ENCODE measurements at regions not wholly inside any gene's neighbourhood (a gene's known extent, or its start where the extent isn't known, plus 50 kb on each side); places are given as distances from the start of the nearest gene placed in this dataset.

DNA sequence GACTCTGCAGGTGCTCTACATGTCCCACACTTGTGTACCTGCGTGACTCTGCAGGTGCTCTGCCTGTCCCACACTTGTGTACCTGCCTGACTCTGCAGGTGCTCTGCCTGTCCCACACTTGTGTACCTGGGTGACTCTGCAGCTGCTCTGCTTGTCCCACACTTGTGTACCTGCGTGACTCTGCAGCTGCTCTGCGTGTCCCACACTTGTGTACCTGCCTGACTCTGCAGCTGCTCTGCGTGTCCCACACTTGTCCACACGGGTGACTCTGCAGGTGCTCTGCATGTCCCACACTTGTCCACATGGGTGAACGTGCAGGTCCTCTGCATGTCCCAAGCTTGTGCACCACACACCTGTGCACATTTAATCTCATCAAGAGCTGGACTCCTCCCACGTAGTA is 576.7 kb upstream of the SALL3 start:
- DNase-seq = no peak

DNA sequence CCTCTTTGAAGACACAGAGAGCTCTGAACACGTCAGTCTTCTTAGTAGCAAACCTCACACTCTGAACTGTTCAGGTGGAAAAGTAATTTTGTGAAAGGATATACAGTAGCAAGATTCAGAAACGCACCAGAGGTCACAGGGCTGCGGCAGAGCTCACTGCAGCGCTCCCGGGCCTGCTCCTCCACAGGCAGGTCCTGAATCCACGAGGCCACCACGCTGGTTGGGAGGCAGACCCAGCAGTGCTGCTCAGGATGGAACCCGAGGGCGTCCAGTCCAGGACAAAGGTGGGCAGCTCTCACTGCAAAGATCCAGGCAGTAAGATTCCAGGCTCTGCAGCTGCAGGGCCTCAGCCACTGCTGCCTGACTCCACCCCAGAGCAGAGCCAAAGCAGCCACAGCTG is 576.2 kb upstream of the SALL3 start:
- DNase-seq = no peak

DNA sequence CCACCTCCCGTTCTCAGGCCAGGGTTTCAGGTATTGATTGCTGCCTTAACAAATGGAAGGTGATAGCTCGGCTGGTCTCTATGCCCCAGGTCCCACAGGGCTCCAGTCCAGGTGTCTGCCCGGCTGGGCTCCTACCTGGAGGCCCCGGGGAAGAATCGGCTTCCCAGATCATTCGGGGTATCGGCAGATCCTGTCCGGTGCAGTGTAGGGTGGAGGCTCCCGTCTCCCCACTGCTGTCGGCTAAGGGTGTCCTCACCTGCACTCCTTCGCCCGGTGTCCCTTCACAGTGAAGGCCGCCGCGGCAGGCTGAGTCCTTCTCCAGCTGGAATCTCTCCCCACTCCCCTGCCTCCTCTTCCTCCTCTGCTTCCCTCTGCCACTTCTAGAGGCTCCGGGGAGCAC is 573.9 kb upstream of the SALL3 start:
- DNase-seq = no peak

DNA sequence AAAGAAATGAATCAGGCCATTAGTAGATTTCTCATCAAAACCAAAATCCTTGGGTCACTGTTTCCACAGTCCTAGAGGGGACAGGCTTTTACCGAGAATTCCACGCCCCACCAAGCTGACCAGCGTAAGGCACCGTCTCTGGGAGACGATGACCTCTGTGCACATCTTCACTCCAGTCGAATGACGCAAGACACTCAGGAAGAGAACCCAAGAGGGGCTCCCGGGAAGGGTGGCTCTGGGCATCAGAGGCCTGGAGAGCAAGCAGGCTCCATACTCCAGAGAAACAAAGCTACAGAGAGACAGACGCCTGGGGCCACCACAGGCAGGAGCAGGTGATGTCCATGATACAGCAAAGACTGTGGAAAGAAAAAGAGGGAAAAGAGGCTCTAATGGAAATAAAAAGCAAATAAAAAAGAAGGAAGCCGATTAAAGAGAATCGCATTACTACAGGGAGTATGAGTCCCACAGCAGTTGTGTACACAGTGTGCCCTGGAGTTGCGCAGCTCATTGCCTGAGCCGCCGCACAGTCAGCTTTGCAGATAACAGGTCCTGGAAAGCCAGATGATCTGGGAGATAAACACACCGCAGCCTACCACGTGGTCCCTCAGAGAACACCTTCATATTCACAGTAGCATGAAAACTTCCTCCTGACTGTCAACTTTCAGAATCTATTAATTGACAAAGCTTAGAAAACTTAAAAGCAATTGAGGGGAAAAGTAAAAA is 572.7 kb upstream of the SALL3 start:
- no peak for DNase-seq

DNA sequence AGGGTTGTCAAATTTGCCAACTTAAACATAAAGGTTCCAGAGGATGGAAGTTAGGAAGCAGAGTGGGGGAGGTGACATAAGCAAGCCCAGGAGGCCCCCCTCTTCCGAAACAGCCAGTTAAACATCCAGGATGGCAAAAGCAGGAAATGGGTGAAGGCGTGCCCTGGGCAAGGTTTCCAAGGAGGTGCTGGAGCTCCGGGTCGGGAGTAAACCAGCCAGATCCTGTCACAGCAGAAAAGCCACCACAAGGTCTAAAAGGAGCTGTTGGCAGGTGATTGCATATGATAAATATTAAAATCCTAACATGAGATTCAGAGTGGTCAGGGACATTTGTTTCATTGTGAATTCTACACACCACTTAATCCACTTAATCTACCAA is 572.2 kb upstream of the SALL3 start:
- DNase-seq = no peak

DNA sequence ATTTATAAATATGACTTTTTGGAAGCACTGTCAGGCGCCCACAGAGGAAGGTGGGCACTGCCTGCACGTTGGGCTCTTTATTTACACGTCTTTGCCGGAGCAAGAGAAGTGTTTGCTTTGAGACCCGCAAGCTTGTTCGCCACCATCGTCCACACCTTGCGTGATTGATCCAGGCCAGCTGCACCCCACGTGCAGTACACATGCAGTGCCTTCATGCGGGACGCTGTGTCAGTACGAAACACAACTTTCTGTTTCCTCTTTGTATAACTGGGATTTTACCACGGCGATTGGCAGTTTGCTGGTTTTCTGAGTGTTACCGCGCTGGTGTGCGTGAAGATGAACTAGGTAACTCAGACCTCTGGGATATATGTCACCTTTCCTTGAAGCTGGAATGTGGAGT is 571.0 kb upstream of the SALL3 start:
- DNase-seq = no peak

DNA sequence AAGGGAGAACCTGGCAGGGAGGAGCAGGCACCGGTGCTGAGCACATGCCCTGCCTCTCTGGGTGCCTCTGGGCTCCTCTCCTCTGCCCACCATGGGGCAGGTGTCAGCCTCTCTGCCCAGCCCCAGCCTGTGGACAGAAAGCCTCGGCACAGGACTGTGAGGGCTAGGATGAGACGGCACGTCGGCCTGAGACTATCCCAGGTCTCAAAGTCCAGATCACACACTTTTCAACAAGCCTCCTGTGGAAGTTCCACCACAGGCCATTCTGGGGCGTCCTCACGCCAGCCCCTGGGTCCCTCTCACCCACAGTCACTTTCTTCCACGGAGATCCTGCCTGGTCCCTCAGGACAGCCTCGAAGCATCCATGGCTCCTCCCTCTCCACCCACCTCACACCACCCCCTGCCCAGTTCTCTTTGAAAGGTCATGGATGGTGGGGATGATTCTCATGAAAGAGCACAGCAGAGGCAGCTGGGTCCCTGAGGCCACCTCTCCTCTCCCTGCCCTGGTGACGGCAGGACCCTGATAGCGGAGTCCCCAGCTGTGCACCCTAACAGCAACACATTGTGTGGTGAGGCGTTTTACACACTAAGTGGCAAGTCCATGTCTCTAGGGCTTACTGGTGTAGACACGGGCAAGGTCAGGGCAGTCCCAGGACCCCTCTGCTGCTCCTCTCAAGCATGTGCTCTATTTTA is 569.4 kb upstream of the SALL3 start:
- no peak for DNase-seq

DNA sequence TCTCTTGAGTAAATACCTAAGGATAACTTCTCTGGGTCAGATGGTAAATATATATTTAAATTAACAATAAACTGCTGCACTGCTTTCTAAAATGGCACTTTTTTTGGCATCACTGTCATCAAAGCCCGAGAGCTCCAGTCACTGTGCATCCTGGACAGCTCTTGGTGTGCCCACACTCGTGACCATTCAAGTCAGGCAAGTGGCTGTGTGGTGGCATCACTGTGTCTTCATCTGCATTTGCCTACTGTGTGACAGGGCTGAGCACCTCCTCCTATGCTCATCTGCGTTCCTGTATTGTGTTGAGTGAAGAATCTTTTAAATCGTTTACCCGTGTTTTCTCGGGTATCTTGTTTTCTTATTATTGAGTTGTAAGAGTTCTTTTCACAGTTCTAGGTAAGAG is 568.1 kb upstream of the SALL3 start:
- DNase-seq = no peak

DNA sequence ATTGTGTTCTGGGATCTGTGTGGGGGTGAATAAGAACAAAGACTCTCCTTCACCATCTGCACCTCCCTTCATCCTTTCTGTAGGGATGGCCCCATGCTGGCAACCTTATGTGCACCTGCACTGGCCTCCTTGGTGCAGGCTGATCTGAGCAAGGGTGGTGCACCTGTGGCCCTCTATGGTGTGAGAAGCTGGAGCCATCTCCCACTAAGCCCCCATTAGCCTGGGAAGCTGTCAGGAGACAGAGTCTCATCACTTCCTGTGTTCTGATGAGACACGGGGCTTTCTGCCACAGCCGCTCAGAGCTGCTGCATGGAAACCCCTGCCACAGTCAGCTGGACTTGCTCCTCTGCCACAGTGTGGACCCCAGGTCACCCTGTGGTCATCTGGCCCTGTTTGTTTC is 565.3 kb upstream of the SALL3 start:
- DNase-seq = no peak

DNA sequence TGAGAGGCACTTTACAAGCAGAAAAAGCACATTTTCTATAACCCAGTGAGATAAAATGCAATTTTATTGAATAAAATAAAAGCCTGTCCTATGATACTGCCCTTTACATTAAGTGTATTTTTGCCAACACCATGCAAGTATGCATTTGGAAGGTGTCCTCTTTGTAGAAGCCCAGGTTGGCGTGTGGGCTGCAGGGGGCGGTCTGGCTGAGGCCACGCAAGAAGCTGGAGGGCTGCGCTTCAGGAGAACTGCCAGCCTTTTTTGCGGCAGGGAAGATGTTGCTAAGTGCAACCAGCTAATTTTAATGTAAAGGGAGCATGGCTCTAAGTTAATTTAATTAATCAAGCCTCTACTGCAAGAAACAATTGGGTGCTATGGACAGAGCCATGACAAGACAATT is 562.8 kb upstream of the SALL3 start:
- DNase-seq = no peak

DNA sequence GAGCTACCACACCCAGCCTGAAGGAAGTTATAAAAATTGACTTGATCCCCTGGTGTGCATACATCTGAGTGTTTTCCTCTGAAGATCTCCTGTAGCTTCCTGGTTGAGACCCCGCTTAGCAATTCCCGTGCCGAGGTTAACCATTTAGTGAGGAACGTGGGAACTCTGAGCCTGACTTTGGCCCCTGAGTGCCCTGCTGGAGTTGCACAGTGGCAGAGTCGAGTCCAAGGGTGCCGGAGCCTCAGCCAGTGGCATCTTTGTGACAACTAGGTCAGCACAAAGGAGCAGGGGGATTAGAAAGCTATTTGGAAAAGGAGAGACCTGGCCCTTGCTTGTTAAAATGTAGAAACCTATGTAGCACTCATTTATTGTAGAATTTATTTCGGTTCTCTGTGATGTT is 561.2 kb upstream of the SALL3 start:
- DNase-seq = no peak

DNA sequence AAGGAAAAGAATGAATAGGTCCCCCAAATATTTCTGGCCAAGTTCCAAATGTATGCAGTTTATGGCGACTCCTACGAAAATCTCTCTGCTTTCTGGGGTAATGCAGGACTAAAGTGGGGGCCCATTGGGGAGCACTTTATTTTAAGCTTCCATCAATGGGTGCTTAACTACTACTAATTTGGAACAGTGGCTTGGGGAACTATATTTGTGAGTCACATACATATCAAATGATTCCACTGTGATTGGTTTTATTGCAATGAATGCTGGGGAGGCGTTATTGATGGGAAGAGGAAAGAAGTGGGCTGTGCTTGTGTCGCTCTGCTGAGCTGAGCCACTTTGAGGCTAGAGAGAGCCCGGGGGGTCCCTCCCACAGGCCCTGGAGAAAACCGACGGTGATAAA is 560.4 kb upstream of the SALL3 start:
- no peak for DNase-seq

DNA sequence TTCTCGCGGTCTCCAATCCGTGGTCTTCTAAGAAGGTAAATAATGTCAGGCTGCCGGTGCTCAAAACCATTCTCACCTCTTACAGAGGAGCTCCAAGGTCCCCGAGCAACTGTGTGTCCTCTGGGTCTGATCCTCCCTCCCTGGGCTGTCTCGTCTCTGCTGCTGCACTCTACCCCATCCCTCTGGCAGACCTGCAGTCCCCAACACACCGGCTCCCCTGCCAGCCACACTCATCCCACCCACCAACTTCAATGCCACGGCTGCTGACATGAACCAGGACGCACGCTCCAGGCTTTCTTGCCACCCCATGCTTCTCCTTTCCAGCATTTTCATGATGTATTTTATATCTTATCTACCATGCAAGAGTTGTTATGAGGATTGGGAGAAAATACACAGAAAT is 559.5 kb upstream of the SALL3 start:
- DNase-seq = no peak

DNA sequence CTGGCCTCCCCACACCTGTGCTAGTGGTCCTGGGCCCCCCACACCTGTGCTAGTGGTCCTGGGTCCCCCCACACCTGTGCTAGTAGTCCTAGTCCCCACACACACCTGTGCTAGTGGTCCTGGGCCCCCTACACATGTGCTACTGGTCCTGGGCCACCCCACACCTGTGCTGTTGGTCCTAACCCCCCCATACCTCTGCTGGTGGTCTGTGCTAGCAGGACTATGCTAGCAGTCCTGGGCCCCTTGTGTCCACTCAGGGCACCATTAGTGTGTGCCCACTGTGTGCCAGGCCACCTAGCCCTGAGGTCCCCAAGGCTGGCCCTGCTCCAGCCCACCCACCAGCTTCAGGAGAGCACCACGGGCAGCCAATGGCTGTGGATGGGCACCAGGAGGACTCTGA is 558.2 kb upstream of the SALL3 start:
- no peak for DNase-seq

DNA sequence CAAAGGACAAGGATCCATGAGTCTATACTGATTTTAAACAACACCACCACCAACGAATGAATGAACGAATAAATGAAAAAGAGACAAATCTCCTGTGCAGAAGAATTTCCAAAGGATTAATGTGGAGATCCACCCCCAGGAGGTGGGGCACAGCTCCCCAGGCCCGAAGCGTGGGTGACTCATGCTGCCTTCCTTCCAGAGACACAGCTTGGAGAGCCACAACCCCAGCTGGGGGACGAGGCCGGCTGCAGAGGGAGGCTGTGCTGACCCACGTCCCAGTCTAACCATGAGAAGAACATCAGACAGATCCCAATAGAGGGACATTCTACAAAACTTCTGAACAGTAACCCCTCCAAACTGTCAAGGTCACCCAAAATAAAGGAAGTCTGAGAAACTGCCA is 557.3 kb upstream of the SALL3 start:
- DNase-seq = no peak

DNA sequence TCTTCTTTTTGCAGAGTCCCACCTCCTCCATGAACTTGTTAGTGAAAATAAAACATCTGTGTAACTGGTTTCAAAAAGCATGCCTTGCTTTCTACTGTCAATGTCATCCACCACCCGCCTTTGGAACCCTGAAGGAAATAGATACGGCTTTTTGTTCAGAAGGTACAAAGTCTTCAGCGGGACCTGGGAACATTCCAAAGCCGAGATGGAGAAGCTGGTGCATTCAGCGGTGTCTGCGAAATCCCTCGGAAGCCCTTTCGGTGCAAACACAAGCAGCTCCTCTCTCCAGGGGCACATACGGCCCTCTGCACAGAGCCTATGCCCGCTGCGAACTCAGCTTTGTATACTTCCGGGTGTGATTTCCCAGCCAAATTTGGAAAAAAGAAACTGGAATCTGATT is 555.8 kb upstream of the SALL3 start:
- DNase-seq = no peak

DNA sequence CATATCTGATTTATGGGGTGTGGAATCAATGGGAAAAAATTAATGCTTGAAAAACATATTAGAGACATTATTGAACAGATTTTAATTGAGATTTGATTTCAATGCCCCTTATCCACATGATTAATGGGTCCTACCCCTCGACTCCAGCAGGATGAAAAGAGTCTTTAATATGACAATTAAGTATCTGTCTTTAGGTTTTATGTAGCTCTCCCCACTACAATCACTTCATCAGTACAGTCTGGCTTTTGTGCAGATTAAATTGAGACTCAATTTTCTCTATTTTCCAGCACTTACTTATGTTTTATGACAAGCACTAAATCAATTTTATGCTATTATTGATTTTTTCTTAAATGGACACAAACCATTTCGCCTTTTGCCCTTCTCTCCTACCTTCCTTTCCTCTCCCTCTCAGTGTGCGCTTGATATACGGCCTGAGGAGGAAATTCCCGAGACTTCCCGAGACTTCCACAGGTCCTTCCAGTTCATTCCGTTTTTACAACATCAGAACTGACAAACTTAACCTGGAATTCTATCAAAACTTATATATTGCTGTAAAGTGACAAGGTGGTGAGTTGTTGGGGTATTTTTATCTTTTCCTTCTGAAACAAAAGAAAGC is 555.1 kb upstream of the SALL3 start:
- DNase-seq = no peak

DNA sequence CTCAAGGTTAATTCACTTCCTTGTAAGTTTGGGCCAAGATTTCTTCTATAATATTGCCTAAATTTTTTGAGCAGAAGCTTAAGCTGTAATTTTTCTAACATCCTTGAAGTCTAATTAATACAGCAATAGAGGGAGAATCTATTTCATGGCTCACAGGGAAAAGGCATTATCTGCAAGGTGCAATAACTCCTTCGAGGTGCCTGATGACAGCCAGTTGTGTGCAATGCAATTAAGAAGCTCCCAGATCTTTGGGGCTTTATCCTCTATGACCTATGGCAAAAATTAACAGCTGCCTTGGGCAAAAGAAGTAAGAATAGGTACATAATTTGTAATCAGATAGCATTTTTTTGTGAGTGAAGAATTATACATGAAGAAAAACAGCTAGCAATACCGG is 554.6 kb upstream of the SALL3 start:
- no peak for DNase-seq

DNA sequence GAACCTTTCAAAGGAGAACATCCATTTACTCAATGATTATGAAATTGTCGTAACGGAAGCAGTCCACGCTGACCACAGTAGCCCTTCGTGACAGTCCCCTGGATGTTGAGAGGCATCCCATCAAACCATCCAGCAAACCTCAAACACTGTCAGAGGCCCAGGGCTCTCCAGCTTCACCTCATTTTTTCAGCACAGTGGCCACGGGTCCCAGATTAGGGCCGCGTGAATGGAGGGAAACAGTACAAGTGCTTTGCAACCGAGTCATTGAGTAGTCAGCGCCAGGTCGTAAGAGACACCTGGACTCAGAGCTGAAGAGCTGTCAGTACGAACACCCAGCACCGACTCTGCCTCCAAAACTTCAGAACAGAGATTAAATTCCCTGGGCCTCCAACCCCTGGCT is 552.5 kb upstream of the SALL3 start:
- DNase-seq = no peak

DNA sequence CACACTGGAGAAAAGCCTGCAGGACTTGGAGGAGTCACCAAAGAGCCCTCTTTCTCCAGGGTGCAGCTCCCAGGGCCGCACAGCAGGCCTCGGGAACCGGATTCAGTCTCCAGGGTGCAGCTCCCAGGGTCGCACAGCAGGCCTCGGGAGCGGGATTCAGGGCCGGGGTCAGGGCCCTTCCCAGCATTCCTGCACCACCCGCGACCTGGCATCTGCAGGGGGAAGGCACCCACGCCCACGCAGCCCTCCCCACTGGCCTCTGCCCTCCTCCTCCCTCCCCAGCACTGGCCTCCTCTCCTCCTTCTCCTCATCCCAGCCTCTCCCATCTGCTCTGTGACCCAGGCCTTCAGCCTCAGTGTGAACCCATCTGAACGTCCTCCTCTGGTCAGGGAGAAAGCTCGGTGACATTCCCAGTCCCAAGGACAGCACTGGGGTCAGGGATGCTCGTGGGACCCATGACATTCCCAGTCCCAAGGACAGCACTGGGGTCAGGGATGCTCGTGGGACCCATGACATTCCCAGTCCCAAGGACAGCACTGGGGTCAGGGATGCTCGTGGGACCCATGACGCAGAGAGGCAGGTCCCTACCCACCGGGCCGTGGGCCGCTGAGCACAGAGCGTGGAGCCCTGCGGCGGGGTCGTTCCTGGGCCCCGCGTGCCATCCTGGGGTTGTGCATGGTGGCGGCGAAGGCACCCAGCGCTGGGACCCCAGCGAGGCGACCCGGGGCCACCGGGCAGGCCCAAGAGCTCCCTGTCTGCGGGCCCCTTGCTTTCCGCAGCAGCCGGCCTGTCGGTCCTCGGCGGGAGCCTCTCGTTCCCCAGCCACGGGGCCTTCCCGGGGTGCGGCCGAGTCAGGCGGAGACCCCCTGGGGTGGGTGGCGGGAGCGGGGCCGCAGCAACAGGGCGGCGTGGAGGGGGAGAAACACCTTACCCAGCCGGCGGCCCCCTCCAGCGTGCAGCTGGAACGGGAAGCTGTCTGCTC is 550.2 kb upstream of the SALL3 start:
- no peak for DNase-seq

DNA sequence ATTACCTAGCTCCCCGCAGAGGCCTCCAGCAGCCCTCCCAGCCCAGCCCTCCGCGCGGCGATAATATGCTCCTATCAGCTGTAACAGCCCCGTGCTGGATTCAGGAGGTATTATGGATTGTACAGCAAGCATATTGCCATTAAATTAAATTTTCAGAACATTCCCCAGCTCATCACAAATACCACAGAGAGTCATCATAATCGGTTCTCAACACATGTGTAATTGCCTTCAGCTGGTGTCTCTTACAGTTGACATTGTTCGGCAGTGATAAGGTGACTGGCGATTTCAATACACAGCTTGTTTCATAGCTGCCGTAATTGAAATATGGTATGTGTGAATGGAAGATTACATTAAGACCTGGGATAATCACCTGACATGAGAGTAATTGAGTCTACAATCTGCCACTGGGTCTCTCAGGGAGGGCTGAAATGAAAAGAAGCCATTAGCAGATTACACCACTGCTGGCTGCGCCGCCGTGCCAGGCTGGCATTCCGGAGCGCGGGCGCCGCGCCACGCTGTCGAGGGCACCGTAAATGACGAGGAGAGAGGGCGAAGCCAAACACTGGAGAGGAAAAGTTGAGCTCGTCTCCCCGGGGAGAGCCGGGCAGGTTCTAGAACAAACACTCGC is 549.4 kb upstream of the SALL3 start:
- DNase-seq = peak; percentile 72

DNA sequence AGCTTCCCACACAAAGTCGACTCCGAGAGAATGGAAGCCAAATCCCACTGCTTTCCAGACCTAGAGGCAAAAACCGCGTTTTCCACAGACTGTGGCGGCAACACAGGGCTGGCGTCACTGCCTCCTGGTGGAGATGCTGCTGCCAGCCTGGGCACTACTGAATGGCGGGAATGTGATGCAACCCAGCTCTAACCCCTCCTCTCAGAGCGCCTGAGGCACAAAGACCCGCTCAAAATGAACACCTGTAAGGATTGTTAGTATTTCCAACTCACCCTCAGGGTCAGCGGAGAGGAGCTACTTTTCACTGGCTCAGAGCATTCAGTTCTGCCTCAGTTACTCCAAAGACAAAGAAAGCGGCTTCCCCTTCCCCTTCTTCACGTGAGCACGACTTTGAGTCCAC is 548.0 kb upstream of the SALL3 start:
- DNase-seq = no peak

DNA sequence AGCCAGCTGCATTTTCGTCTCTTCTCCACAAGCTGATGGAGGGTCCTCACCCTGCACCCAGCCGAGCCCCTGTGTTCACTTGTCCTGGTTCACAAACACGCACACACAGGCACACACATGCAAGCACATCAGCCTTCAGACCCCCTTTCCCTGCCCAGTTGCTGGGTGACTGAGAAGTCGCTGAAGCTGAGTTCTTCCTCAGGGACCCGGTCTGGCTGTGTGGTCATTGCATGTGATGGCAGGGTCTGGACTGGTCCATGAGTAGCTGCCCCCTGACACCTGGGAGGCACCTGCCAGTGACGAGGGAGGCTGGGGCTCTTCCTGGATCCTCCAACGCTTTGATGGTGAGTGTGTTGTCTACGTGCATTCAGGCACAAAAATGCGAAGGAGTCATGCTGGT is 546.1 kb upstream of the SALL3 start:
- no peak for DNase-seq

Data from NCI-H1436 (cell line).